Heart left ventricle (tissue), 16 donors: ENCODE measurements at regions not wholly inside any gene's neighbourhood (a gene's known extent, or its start where the extent isn't known, plus 50 kb on each side); places are given as distances from the start of the nearest gene placed in this dataset.

ENCODE experiments used
- ATAC-seq, 4 donors: fragments of 200-7000 bp; cut with Tn5 transposase; one replicate each; pipeline ENCODE4 v1.9.1; 2020 to 2022; ENCODE audit warnings: moderate library complexity in 4 of 4, mild to moderate bottlenecking in 3 of 4, moderate number of reproducible peaks in 1 of 4
- DNase-seq, 5 donors: peaks; one replicate each; pipeline ENCODE4 v3.0.0-alpha.2; 2020
- H3K27ac ChIP-seq, 12 donors: fragments of 200-600 bp; sonication (generic) in 4 of 12; one replicate each; pipeline versions ENCODE4 v1.5.0 to v1.8.0; 2016 to 2022; ENCODE audit warnings: mild to moderate bottlenecking in 2 of 12
- H3K27me3 ChIP-seq, 9 donors: fragments of 200-600 bp; sonication (generic) in 2 of 9; one replicate each; pipeline versions ENCODE4 v1.5.1 to v1.8.0; 2016 to 2022; ENCODE audit warnings: mild to moderate bottlenecking in 3 of 9
- H3K36me3 ChIP-seq, 9 donors: fragments of 200-600 bp; sonication (generic) in 2 of 9; one replicate each; pipeline versions ENCODE4 v1.5.0 to v1.8.0; 2018 to 2022; ENCODE audit warnings: mild to moderate bottlenecking in 2 of 9
- H3K4me1 ChIP-seq, 12 donors: fragments of 200-600 bp; sonication (generic) in 4 of 12; one replicate each; pipeline versions ENCODE4 v1.5.0 to v1.8.0; 2016 to 2022; ENCODE audit warnings: mild to moderate bottlenecking in 3 of 12
- H3K4me3 ChIP-seq, 12 donors: fragments of 200-600 bp; sonication (generic) in 4 of 12; one replicate each; pipeline versions ENCODE4 v1.5.0 to v1.8.0; 2017 to 2022; ENCODE audit warnings: mild to moderate bottlenecking in 9 of 12, moderate library complexity in 4 of 12
- H3K9me3 ChIP-seq, 12 donors: fragments of 200-600 bp; sonication (generic) in 4 of 12; one replicate each; pipeline versions ENCODE4 v1.5.0 to v1.8.0; 2016 to 2022; ENCODE audit warnings: mild to moderate bottlenecking in 1 of 12
- POLR2A ChIP-seq, 2 donors: fragments of 450-650 bp; IDR thresholded peaks; one replicate each; pipeline ENCODE4 v1.6.1; 2017; ENCODE audit warnings: antibody characterized with exemption in 2 of 2, mild to moderate bottlenecking in 2 of 2, moderate library complexity in 2 of 2
- WGBS, 4 donors: extraction: QIAGEN DNeasy Blood & Tissue Kit in 2 of 4; methylation state at CpG; one replicate each; pipeline versions ENCODE4 v1.1.5 to v1.1.7; 2013 to 2018; 5-methylcytosine and 5-hydroxymethylcytosine counted together
- intact Hi-C, 10 donors: fragments of 100-400 bp; cut with DNase I; formaldehyde crosslinking; loops; one replicate each; pipeline versions ENCODE4 v1.11.1 to v1.14.2; 2022
- TF ChIP-seq, protein P1 (sequence below), 12 donors: fragments of 200-600 bp; sonication (generic) in 4 of 12; IDR thresholded peaks; one replicate each; pipeline versions ENCODE4 v1.5.0 to v1.8.0; 2018 to 2022; ENCODE audit warnings: antibody characterized with exemption in 12 of 12, mild to moderate bottlenecking in 5 of 12
- donor health status: ischemic (EF 13 %, LVEDD 7.1; RV severe dilation, severe dysfunction).
- donor health status: healthy with polysubstance abuse.
- donor health status: DM: no; HTN: yes; CAD: no.
- donor health status: DM: no; HTN: no; CAD: no.
- donor health status: ischemic (EF 25% LVEDD 6.9; RV normal size, moderate dysfunction).
- donor health status: ischemic (EF 25% LVEDD 5.7; RV mildly dilated, moderate dysfunction).
- donor health status: healthy.
- donor health status: DM: yes; HTN: yes; CAD: no.
- donor health status: ischemic (EF 35%, LVEDD 5.7; RV mildly dilated, moderate dysfunction).
- donor health status: nonischemic (EF 11% LVEDD 7.7; RV severe dilation, severe dysfunction).
- donor health status: DM: yes; HTN: yes; CAD: no.
- donor health status: PGD.
- donor health status: ischemic (EF 29% LVEDD 5.4; RV normal size, mild dysfunction).
- donor health status: nonischemic (EF 23%, LVEDD 6.1; RV moderate dilation, normal function).

- no peak overlapping the region for H3K4me3 ChIP-seq
- peaks cover 0 to 3% (median 0%) of the 10 kb centered on the region in 12 donors for H3K9me3 ChIP-seq
- no peaks in the 10 kb centered on the region for H3K4me1 ChIP-seq
- peaks cover 0 to 4% (median 0%) of the 10 kb centered on the region in 9 donors for H3K27me3 ChIP-seq
- TF ChIP-seq, protein P1, sequence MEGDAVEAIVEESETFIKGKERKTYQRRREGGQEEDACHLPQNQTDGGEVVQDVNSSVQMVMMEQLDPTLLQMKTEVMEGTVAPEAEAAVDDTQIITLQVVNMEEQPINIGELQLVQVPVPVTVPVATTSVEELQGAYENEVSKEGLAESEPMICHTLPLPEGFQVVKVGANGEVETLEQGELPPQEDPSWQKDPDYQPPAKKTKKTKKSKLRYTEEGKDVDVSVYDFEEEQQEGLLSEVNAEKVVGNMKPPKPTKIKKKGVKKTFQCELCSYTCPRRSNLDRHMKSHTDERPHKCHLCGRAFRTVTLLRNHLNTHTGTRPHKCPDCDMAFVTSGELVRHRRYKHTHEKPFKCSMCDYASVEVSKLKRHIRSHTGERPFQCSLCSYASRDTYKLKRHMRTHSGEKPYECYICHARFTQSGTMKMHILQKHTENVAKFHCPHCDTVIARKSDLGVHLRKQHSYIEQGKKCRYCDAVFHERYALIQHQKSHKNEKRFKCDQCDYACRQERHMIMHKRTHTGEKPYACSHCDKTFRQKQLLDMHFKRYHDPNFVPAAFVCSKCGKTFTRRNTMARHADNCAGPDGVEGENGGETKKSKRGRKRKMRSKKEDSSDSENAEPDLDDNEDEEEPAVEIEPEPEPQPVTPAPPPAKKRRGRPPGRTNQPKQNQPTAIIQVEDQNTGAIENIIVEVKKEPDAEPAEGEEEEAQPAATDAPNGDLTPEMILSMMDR (IDR thresholded peaks at IDR 0.05): no peak
- TF ChIP-seq POLR2A (IDR thresholded peaks at IDR 0.05): no peak
- intact Hi-C loops: no loop called here
- H3K36me3 ChIP-seq: no peaks in the 10 kb centered on the region
- no peak overlapping the region for H3K27ac ChIP-seq
- no peak for DNase-seq
- WGBS, 4 donors: 62 to 78% (median 67%) methylated on average over 2 of the region's 2 CpGs
- ATAC-seq: no peak
These were observed 86.1 kb upstream of the NTRK3 start for GRCh38 chr15:88342666-88343065.

DNA sequence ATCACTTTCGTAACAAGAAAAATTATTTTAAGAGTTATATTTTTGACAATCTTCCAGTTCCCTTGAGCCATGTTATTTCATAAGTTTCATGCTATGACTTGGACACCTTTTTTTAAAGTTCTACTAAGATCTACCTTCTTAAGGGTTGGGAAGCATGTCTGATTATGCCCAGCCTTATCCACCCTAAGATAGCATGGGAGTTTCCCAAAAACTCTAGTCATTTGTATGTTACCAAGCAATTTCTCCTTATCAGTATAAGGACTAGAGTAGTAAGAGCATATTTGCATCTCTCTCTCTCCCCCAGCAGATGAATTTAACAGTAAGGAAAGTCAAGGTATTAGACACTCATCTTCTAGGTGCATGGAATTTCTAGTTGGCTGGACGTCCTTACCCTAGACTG, 85.1 kb upstream of the NTRK3 start:
- 78 to 93% (median 85%) methylated on average over 2 of the region's 2 CpGs for WGBS, 4 donors
- Histone ChIP-seq H3K4me1 (no peaks in the 10 kb centered on the region), H3K27me3 (peaks cover 0 to 4% (median 0%) of the 10 kb centered on the region in 9 donors), H3K36me3 (no peaks in the 10 kb centered on the region), H3K9me3 (peaks cover 0 to 3% (median 0%) of the 10 kb centered on the region in 12 donors), H3K27ac (no peak overlapping the region), H3K4me3 (no peak overlapping the region)
- intact Hi-C loops: no loop called here
- TF ChIP-seq POLR2A (IDR thresholded peaks at IDR 0.05): no peak
- TF ChIP-seq, protein P1 (IDR thresholded peaks at IDR 0.05): no peak
- no peak for DNase-seq
- ATAC-seq: no peak

DNA sequence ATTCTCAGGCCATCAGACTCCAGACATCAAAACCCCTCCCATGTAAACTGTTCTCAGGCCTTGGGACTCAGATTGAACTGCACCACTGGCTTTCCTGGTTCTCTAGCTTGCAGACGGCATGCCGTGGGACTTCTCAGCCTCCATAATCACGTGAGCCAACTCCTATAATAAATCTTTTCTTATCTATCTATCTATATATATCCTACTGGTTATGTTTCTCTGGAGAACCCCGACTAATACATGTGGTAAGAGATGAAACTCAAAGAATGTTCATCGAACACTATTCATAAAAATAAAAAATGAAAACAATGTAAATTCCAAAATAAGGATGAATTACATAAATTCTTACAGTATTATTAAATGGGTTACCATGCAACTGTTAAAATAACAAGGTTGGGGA, 84.5 kb upstream of the NTRK3 start:
- Histone ChIP-seq H3K4me1 (no peaks in the 10 kb centered on the region), H3K36me3 (no peaks in the 10 kb centered on the region), H3K27me3 (peaks cover 0 to 4% (median 0%) of the 10 kb centered on the region in 9 donors), H3K9me3 (peaks cover 0 to 3% (median 0%) of the 10 kb centered on the region in 12 donors), H3K4me3 (no peak overlapping the region), H3K27ac (no peak overlapping the region)
- WGBS, 4 donors: 69 to 78% (median 74%) methylated on average over 5 of the region's 5 CpGs
- intact Hi-C loops: no loop called here
- no peak for ATAC-seq
- no peak for DNase-seq
- TF ChIP-seq POLR2A (IDR thresholded peaks at IDR 0.05): no peak
- TF ChIP-seq, protein P1 (IDR thresholded peaks at IDR 0.05): no peak

GRCh38 chr15:88337993-88338392, 81.5 kb upstream of the NTRK3 start:
- no peaks in the 10 kb centered on the region for H3K27me3 ChIP-seq
- H3K4me1 ChIP-seq: no peaks in the 10 kb centered on the region
- TF ChIP-seq, protein P1 (IDR thresholded peaks at IDR 0.05): no peak
- no peak for TF ChIP-seq POLR2A (IDR thresholded peaks at IDR 0.05)
- no peak overlapping the region for H3K27ac ChIP-seq
- no peak overlapping the region for H3K4me3 ChIP-seq
- intact Hi-C loops: loop anchor here in 1 of 10 donors (5.0 kb wide), 1 partner anchor 109 kb away; no protein-coding TSS in a partner anchor
- ATAC-seq (peak in 1 of 4 donors; percentile 33), DNase-seq (no peak)
- 0 to 13% (median 6%) methylated on average over 1 of the region's 1 CpG for WGBS, 4 donors
- H3K9me3 ChIP-seq: peaks cover 0 to 3% (median 0%) of the 10 kb centered on the region in 12 donors
- H3K36me3 ChIP-seq: no peaks in the 10 kb centered on the region
